ENCODE measurements at regions not wholly inside any gene's neighbourhood (a gene's known extent, or its start where the extent isn't known, plus 50 kb on each side); places are given as distances from the start of the nearest gene placed in this dataset.

GRCh38 chr6:51382847-51383246 lies 564.2 kb downstream of the TFAP2B start:
- TF ChIP-seq ZNF629 (tag by site-specific recombination; IDR thresholded peaks at IDR 0.05) (no peak), ZNF621 (tag by site-specific recombination; IDR thresholded peaks at IDR 0.05) (no peak)
- no peaks in the 10 kb centered on the region; the same call in 1 of the 2 replicates for H3K9me3 ChIP-seq (ENCODE audit: control insufficient read depth, insufficient read depth, low read depth, low read length)
- no peaks in the 10 kb centered on the region for H3K4me1 ChIP-seq (ENCODE audit: control insufficient read depth, insufficient read depth, low read length)
- H3K36me3 ChIP-seq (ENCODE audit: control insufficient read depth in 2 of 2, insufficient read depth in 1 of 2, low read length in 2 of 2), result no peaks in the 10 kb centered on the region
- CTCF ChIA-PET, result no interaction called here
- POLR2A ChIA-PET, result no interaction called here
- H3K4me3 ChIP-seq (ENCODE audit: low read depth, low read length), result no peak overlapping the region
- H3K27ac ChIP-seq (ENCODE audit: extremely low read depth, low read depth, low read length), result no peak overlapping the region

- no peaks in the 10 kb centered on the region for H3K4me1 ChIP-seq (ENCODE audit: control insufficient read depth, insufficient read depth, low read length)
- no peak overlapping the region for H3K27ac ChIP-seq (ENCODE audit: extremely low read depth, low read depth, low read length)
- ChIA-PET POLR2A (no interaction called here), CTCF (no interaction called here)
- TF ChIP-seq SCRT2 (tag by site-specific recombination; IDR thresholded peaks at IDR 0.05) (no peak), ZNF514 (tag by site-specific recombination; IDR thresholded peaks at IDR 0.05) (no peak), OSR2 (tag by site-specific recombination; IDR thresholded peaks at IDR 0.05) (no peak), ZNF23 (tag by site-specific recombination; IDR thresholded peaks at IDR 0.05; ENCODE audit: borderline replicate concordance) (no peak), ZNF580 (tag by site-specific recombination; IDR thresholded peaks at IDR 0.05) (no peak), FEZF1 (tag by site-specific recombination; IDR thresholded peaks at IDR 0.05) (no peak), TRIM28 (IDR thresholded peaks at IDR 0.05; ENCODE audit: borderline replicate concordance, low read length) (no peak), ZNF645 (tag by site-specific recombination; IDR thresholded peaks at IDR 0.05) (no peak), ZFP3 (tag by site-specific recombination; IDR thresholded peaks at IDR 0.05; ENCODE audit: low read depth) (no peak), YY2 (tag by site-specific recombination; IDR thresholded peaks at IDR 0.05) (no peak), ZNF837 (tag by site-specific recombination; IDR thresholded peaks at IDR 0.05) (no peak), ZNF664 (tag by site-specific recombination; IDR thresholded peaks at IDR 0.05) (no peak), ZBTB17 (tag by site-specific recombination; IDR thresholded peaks at IDR 0.05) (no peak)
- TF ChIP-seq, protein P1, sequence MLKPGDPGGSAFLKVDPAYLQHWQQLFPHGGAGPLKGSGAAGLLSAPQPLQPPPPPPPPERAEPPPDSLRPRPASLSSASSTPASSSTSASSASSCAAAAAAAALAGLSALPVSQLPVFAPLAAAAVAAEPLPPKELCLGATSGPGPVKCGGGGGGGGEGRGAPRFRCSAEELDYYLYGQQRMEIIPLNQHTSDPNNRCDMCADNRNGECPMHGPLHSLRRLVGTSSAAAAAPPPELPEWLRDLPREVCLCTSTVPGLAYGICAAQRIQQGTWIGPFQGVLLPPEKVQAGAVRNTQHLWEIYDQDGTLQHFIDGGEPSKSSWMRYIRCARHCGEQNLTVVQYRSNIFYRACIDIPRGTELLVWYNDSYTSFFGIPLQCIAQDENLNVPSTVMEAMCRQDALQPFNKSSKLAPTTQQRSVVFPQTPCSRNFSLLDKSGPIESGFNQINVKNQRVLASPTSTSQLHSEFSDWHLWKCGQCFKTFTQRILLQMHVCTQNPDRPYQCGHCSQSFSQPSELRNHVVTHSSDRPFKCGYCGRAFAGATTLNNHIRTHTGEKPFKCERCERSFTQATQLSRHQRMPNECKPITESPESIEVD (tag by site-specific recombination; IDR thresholded peaks at IDR 0.05), result no peak
- no peak overlapping the region for H3K4me3 ChIP-seq (ENCODE audit: low read depth, low read length)
- no peaks in the 10 kb centered on the region for H3K36me3 ChIP-seq (ENCODE audit: control insufficient read depth in 2 of 2, insufficient read depth in 1 of 2, low read length in 2 of 2)
- no peaks in the 10 kb centered on the region; the same call in 1 of the 2 replicates for H3K9me3 ChIP-seq (ENCODE audit: control insufficient read depth, insufficient read depth, low read depth, low read length)
Measured at GRCh38 chr6:51384736-51385135, 566.1 kb downstream of the TFAP2B start.

DNA sequence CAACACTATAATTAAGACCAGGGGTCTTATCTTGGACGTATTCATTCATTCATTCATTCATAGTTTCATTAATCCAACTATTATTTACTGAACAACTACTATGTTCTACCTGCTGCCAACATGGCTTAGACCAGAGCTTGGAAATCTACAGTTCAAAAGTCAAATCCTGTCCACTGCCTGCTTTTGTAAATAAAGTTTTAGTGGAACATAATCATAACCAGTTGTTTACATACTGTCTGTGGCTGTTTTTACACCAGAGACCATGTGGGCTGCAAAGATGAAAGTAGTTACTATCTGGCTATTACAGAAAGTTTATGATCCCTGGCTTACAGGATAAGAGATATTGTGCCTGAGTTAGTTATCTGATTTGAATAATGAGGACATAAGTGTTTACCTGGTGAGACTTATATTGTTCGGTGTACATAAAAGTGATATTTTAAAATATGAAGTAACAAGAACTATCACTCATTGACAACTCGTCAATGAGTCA lies 567.7 kb downstream of the TFAP2B start:
- H3K36me3 ChIP-seq (ENCODE audit: control insufficient read depth in 2 of 2, insufficient read depth in 1 of 2, low read length in 2 of 2), result no peaks in the 10 kb centered on the region
- no peak overlapping the region for H3K4me3 ChIP-seq (ENCODE audit: low read depth, low read length)
- no peaks in the 10 kb centered on the region; the same call in 1 of the 2 replicates for H3K9me3 ChIP-seq (ENCODE audit: control insufficient read depth, insufficient read depth, low read depth, low read length)
- no peak for TF ChIP-seq KLF7 (tag by site-specific recombination; IDR thresholded peaks at IDR 0.05; ENCODE audit: borderline replicate concordance)
- ChIA-PET CTCF (no interaction called here), POLR2A (no interaction called here)
- H3K27ac ChIP-seq (ENCODE audit: extremely low read depth, low read depth, low read length), result no peak overlapping the region
- H3K4me1 ChIP-seq (ENCODE audit: control insufficient read depth, insufficient read depth, low read length), result no peaks in the 10 kb centered on the region

DNA sequence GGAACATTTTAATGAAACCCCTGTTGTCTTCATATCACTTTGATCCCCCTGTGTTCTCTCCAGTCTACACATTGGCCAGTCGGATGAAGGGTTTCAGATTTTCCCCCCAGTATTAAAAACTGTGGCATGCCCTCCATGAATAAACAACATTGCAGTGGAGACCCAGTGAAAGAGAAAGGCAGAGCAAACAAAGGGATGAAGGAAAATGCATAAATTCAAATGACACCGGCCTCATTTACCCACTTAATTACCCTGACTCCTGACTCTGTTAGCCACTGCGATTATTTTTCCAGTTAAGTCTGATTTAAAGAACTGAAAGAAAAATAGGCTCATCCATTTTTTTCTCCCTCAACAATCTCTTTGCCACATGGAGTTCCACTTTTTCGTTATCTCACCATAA lies 569.2 kb downstream of the TFAP2B start:
- no peaks in the 10 kb centered on the region for H3K4me1 ChIP-seq (ENCODE audit: control insufficient read depth, insufficient read depth, low read length)
- H3K4me3 ChIP-seq (ENCODE audit: low read depth, low read length), result no peak overlapping the region
- no peak overlapping the region for H3K27ac ChIP-seq (ENCODE audit: extremely low read depth, low read depth, low read length)
- POLR2A ChIA-PET, result no interaction called here
- TF ChIP-seq GLI4 (tag by site-specific recombination; IDR thresholded peaks at IDR 0.05) (no peak), ZNF48 (tag by site-specific recombination; IDR thresholded peaks at IDR 0.05) (no peak)
- CTCF ChIA-PET, result no interaction called here
- no peaks in the 10 kb centered on the region for H3K36me3 ChIP-seq (ENCODE audit: control insufficient read depth in 2 of 2, insufficient read depth in 1 of 2, low read length in 2 of 2)
- H3K9me3 ChIP-seq (ENCODE audit: control insufficient read depth, insufficient read depth, low read depth, low read length), result no peaks in the 10 kb centered on the region; the same call in 1 of the 2 replicates

All from HEK293 (cell line).